NCI-H69 (cell line): ENCODE measurements at regions not wholly inside any gene's neighbourhood (a gene's known extent, or its start where the extent isn't known, plus 50 kb on each side); places are given as distances from the start of the nearest gene placed in this dataset.

ENCODE experiments used
- DNase-seq: peaks from one replicate; lab custom pipeline; 2025; lab: John Stamatoyannopoulos, UW

DNA sequence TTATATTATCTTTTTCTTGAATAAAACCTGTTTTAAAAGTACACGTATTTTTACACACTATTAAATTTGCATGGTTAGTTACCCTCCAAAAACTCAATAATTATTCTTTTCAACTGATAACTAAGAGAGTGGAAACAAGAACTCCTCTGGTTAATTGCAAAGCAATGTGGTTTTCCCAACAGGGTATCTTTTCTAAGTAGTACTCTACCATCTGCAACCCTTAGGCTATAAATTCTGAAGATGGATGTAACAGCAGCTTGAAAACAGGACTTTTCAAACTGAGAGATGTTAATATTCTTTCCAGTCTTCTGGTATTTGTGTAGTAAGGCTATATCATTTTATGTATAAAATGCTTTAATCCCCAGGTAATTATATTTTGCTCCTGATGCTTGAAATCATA, 916.1 kb upstream of the POT1 start:
- peak; percentile 63 for DNase-seq

DNA sequence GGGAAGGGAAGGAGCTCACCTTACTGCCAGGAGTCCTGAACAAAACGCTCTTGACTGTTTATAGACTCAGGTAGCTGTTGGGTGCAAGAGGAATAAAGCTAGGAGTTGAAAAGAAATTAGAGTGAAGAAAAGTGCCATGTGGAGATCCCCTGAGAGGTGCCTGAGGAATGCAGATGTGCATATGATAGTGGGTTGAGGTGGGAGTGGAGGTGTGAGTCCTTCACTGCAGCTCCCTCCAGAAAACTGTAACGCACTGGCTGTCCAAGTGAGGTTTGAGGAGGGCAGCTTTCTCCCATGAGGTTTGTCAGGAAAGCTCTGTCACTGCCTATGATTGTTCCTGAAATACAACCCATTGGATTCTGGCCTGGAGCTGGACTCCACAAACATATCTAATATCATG, 904.8 kb upstream of the POT1 start:
- DNase-seq = peak; percentile 60

DNA sequence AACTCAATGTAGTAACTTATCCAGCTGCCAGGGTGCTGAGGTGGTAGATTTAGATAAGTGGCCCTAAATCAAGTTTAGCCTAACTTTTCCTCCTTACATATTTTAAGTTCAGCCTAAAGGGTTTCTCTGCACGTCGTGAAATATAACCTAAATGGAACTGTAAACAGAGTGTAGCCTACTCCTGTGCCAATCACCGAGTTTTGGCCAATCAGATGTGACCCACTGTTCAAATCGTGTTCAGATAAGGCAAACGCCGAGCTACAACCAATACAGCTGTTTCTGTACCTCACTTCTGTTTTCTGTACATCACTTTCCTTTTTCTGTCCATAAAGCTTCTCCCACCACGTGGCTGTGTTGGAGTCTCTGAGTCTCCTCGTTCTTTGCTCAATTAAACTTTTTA, 904.2 kb upstream of the POT1 start:
- DNase-seq = peak; percentile 31

DNA sequence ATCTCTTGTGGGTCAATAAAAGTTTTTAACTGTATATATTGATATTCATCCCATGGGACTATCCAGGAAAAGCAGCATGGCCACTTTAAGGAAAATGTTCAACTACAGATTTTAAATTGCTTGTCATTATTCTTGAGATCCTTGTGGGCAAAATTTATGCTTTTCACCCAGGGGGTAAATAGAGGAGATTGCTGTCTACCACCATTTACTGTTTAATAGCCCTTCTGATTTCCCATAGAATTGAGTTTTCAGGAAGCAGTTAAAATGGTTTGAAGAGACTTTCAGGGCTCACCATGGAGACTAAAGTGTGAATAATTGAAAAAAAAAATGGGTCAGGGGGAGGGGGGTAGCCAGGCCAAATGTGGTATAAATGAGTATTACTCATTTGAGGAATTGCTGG, 901.1 kb upstream of the POT1 start:
- no peak for DNase-seq

DNA sequence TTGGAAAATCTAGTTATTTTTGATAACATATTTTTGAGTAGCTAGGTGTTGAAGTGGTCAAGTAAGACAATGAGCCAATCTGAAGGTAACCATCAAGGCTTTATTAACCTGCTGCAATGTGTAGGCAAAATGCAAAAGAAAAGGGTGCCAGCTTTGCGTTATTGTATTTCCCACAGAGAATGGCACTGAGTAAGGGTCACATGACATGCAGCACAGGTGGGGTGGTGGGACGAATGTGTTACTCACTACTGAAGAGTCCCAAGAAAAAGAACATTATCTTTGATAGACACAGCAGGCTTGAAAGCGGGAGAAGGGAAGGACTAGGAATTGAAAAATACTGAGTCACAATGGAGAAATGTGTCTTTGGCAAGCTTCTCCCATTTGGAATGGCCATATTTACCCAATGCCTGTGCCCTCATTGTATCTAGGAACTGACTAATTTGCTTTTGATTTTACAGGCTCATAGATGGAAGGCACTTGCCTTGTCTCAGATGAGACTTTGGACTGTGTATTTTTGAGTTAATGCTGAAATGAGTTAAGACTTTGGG, 898.6 kb upstream of the POT1 start:
- no peak for DNase-seq

DNA sequence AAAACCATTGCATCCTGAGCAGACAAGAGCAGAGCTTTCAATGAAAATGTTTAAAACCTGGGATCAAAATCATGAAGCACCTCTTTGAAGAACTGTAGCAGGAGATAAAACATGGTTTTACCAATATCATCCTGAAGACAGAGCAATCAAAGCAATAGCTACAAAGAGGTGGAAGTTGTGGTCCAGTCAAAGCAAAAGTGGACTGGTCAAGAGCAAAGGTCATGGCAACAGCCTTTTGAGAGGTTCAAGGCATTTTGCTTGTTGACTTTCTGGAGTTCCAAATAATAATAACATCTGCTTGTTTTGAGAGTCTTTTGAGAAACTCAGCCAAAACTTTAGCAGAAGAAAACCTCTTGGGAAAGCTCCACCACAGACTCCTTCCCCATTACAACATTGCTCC, 893.9 kb upstream of the POT1 start:
- no peak for DNase-seq

DNA sequence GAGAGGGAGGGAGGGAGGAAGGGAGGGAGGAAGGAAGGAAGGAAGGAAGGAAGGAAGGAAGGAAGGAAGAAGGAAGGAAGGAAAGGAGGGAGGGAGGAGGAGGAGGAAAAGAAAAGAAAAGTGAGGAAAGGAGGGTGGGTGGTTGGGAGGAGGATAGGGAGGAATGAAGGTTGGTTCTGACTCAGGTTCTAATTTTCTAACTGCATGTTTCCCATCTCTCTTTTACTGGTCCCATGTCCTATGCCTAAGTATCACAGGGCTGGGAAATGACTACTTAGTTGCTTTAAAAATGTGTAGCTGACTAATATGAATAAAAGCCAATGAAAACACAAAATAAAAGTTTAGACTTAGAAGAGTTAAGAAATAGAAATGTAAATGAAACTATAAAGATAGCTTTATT, 890.9 kb upstream of the POT1 start:
- no peak for DNase-seq

DNA sequence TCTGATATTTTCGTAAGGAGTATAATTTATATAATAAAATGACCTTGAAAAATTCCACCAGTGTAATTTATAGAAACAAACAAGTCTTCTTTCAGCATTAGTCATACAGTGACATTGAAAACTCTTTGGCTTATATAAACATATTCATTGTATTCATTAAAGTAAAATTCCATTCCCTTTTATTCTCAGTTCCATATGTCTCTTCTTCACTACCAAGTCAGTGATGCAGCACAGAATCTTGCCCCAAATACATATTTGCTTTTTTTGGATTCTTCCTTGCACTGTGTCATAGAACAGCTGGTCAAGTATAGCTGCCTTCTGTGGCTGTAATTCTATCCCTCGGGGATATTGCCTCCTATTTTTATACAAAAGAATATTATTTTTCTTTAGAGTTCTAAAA, 884.5 kb upstream of the POT1 start:
- peak; percentile 35 for DNase-seq

DNA sequence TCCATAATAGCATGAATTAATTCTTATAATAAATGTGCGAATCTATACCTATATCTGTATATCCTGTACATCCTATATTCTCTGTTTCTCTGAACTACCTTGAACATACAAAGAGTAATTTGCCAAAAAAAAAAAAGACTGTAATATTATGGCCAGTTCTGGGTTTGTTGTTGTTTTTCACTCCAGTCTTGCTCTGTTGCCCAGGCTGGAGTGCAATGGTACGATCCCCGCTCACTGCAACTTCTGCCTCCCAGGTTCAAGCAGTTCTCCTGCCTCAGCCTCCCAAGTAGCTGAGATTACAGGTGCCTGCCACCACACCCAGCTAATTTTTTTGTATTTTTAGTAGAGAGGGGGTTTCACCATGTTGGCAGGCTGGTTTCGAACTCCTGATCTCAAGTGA, 876.9 kb upstream of the POT1 start:
- peak; percentile 46 for DNase-seq

DNA sequence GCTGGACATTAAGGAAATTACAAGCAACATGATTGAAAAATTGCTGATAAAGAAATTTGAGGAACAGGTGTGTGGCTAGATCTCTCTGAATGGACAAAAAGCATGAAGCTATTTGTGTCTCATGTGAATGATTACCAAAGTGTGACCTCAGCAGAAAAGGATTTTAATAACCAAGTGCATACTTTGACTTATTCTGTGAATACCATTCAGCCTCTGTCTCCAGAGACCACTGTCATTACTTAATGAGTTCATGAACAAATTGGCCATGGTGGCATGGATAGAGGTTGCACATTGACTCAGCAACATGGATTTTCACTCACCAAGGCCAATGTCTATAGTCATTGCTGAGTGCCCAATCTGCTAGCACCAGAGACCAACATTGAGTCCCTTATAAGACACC, 874.6 kb upstream of the POT1 start:
- no peak for DNase-seq

DNA sequence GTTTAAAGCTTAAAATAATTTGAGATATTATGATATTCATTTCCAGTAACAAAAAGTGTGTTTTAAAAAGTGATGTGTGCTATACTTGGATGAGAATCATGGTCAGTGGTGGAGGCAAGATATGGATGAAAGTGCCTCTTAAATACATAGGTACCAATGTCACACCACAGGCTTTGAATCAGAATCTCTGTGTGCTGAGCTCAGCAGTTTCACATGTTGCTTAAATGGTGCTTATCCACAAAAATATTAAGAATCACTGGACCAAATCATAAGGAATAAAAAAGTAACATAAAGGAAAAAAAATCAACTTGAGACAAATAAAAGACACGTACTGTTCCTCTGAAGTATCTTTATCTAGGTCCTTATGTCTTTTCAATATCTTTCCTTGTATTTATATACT, 850.5 kb upstream of the POT1 start:
- no peak for DNase-seq

DNA sequence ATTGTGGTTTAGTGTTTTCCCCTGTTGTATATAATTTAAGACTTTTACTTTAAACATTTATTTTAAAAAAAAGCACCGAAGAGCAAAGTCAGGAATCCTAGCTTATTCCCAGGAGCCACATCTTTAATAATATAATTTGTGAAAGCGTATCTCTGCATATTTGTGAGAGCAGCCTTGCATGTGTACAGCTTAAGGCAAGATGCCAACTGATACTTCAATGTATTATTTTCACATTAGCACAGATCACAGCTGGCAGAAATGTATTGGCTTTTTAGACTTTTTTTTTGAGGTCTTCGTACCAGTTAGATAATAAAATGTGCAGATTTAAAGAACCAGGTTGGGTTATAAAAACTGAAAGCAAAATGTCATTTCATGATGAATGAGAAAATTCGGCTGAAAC, 845.7 kb upstream of the POT1 start:
- peak; percentile 51 for DNase-seq

DNA sequence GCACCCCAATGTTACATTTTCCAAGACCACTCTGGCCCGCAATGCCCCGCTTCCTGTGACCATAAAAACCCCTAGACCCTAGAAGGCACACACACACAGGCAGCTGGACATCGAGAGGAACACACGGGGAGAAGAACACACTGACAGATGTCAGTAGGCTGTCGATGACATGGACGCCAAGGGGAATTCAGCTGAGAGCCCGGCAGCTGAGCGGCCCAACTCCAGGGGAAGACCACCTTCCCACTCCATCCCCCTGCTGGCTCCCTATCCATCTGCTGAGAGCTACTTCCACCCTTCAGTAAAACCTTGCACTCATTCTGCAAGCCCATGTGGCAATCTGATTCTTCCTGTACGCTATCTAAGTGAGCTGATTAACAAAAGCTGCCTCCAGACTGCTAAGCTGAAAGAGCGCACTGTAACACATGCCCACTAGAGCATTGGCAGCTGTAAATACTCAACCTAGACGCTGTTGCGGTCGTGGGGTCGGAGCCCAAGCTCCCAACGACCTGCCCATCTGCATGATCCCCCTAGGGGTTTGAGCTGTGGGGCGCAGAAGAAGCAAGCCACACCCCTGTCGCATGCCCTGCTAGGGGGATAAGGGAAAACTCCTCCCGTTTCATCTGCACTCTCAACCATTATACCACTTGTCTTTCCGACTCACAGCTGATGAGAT, 843.6 kb upstream of the POT1 start:
- peak; percentile 19 for DNase-seq

DNA sequence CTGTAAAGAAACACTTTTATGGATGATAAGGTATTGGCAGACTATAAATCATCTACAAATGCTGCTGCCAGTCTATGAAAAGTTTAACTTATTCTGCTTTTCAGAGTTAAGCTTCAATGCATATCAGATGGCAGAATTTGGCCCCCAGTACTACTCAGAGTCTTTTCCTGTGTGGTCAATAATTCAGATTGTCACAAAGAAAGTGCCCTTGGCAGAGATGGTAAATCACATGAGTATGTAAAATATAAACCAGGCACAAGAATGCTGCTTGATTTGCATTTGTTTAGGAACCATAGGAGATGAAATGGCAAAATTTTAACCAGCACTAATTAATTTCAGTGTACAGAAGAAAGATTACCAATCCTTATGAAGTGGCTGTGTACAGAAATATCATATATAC, 818.3 kb upstream of the POT1 start:
- DNase-seq = no peak

DNA sequence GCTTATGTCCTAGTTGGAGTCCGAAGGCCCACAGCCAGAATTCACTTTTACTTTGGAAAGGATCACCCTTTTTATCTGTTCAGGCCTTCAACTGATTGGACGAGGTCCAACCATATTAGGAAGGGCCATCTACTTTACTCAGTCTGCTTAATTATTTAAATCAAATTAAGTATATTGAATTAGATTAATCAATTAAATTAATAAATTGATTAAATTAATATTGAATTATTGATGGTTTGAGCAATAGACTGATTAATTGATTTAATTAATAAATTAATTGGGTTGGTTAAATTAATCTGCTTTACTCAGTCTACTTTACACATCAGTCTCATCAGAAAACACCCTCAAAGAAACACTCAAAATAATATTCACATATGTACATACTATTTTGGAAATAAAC, 816.9 kb upstream of the POT1 start:
- no peak for DNase-seq

DNA sequence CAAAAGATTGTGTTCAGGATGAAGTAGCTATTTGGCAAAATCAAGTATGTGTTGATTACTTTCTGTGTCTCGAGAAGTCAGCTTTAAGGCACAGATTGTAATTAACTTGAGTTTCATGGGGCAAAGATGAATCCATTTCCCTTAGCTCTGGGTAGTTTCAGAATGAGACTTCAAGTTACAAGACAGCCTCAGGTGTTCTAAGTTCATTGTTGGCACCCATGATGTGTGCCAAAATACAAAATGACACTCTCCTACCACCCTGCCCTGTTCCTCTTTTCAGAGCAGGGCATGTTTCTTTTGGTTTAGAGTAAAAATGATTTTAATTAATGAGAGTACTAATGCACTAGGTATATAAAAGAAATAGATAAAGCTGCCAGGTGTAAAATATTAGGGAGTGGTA, 797.6 kb upstream of the POT1 start:
- DNase-seq = no peak

DNA sequence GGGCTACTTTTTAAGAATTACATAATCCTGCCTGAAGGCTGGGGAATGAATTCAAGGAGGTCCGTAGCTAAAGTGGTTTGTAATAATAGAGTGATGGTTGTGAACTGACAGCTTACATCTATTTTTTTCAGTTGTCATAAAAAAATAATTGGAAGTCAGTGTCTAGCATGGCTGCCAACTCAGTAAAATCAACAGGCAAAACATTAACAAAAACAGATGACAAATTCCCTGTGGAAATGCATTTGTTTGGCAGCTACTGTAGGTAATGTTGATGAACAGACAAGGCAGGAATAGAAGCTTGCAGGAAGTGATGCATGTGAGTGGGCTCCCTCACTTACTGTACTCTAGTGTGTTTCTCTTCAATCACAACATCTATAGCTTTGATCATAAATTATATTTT, 766.0 kb upstream of the POT1 start:
- DNase-seq = peak; percentile 9

DNA sequence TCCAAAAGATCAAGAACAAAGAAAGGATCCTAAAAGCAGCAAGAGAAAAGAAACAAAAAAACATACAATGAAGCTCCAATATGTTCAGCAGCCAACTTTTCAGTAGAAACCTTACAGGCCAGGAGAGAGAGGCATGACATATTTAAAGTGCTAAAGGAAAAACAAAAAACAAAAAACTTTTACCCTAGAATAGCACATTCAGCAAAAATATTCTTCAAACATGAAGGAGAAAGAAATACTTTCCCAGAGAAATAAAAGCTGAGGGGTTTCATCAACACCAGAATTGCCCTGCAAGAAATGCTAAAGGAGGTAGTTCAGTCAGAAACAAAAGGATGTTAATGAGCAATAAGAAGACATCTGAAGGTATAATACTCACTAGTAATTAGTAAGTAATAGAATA, 753.5 kb upstream of the POT1 start:
- DNase-seq = no peak

DNA sequence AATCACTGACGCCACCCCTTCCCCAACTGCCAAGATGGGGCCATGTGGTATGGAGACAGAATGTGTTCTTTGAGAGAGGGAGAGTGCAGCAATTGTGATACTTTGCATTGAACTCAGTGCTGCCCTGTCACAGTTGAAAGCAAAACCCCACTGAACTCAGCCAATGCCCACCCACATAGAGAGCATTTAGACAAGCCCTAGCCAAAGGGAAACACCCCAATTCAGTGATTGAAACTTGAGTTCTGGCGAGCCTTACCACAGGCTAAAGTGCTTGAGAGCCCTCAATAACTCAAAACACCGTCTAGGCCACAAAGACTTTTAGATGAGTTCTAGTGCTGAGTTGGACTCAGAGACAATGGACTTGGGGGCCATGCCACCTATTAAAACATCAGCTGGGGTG, 751.9 kb upstream of the POT1 start:
- DNase-seq = no peak

DNA sequence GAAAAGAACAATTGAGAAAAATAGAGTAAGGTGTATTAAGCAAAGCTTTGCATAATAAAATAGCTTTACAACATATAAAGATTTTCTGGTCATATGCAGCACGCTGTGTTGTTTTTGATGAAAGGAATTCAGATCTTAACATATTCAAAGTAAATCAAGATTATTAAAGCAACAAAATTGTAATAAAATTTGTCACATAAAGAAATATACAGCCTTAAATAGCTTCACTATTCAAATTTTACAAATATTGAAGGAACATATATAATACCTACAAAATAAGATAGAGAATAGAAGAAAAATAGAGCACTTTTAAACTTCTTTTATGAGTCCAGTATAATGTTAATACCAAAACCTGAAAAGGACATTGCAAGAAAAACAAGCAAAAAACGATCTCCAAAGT, 749.1 kb upstream of the POT1 start:
- no peak for DNase-seq

DNA sequence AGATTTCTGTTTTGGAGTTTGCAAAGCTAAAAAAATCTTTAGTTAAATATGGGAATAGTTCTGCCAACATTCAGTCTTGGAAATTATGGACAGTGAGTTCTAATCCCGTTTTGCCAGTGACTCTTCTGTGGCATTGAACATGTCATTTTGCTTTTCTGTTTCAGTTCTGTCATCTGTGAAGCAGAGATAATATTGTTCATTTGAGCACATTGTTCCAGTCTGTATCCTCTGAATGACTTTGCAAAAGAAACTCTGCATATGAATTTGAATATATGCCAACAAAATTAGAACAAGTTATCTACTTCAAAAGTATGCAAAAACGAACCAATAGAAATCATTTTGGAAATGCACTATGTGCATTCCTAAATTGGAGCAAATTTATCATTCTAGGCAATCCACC, 746.0 kb upstream of the POT1 start:
- DNase-seq = no peak

DNA sequence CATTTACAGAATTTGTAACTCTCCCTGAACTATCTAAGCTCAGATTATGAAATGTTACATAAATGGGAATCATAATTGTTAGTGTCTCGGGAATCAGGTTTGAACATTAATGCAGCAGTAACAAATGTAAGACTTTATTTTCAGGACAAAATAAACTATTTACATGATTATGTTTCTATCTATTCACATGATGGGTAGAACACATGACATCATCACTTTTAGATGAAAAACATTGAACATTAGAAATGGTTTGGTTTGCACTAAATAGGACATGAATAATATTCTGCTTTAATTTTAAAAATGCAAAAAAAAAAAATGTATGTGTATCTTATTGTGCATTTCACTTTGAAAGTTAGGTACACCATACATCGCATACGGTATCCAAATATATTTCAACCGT, 745.5 kb upstream of the POT1 start:
- DNase-seq = no peak

DNA sequence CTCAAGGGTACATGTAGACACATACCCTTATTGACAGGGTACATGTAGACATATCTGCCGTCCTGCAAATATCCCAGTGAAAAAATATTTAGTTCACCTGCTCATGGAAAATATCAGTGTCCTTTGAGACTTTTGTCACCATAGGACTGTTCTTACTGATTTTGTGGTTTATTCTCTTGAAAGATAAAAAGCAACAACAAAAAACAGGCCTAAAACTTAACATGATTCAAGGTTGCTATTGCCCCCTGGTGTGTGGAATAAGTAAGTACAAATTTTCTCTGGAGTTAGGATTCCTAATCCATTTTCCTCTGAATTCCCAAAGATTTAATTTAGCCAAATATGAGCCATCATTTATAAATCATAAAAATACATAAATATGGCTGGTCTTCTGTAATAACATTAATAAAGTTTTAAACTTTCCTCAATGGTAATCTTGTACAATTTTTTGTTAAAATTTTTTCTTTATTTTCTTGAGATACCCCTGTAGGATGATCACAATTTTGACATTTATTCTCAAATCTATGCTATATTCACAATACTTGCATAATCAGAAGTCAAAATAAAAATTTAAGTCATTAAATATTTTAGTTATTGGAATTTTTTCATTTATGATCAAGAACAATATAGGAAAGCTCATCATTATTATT, 741.4 kb upstream of the POT1 start:
- peak; percentile 50 for DNase-seq
